ENCODE measurements at regions not wholly inside any gene's neighbourhood (a gene's known extent, or its start where the extent isn't known, plus 50 kb on each side); places are given as distances from the start of the nearest gene placed in this dataset.

DNA sequence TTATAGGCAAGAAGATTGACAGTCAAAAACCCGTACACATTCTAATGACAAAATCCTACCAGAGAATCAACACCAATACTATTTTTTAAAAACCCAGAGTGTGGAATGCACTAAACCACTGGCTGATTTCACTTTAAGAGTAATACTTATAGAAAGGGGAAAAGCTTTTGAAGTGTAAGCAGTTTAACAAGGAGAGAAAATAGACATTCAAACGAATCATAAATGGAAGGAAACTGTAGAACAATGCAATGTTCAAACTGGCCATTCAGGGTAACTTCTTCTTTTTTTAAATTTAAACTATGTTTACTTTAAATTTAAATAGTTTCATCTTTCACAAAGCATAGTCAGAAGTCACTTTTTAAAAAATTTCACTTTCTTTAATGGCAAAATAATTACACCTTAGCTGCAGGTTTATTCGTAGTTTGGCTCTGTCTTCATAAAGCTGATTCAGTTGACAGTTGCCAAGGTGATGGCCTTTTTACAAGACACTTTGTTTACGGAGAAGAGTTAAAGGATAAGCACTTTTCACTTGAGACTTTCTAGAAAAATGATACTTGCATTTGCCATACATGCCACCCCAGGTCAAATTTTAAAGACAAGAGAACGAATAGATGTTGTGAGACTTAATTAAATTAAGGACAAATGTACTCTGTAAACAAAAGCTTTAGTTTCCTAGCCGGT, 82.4 kb upstream of the KLF3 start:
- TF ChIP-seq, protein P1, sequence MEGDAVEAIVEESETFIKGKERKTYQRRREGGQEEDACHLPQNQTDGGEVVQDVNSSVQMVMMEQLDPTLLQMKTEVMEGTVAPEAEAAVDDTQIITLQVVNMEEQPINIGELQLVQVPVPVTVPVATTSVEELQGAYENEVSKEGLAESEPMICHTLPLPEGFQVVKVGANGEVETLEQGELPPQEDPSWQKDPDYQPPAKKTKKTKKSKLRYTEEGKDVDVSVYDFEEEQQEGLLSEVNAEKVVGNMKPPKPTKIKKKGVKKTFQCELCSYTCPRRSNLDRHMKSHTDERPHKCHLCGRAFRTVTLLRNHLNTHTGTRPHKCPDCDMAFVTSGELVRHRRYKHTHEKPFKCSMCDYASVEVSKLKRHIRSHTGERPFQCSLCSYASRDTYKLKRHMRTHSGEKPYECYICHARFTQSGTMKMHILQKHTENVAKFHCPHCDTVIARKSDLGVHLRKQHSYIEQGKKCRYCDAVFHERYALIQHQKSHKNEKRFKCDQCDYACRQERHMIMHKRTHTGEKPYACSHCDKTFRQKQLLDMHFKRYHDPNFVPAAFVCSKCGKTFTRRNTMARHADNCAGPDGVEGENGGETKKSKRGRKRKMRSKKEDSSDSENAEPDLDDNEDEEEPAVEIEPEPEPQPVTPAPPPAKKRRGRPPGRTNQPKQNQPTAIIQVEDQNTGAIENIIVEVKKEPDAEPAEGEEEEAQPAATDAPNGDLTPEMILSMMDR (IDR thresholded peaks at IDR 0.05), result no peak
- TF ChIP-seq POLR2A (IDR thresholded peaks at IDR 0.05), result no peak
